ENCODE measurements at regions not wholly inside any gene's neighbourhood (a gene's known extent, or its start where the extent isn't known, plus 50 kb on each side); places are given as distances from the start of the nearest gene placed in this dataset.

- no peak for DNase-seq
Observed at GRCh38 chr12:59839514-59839913, 243.7 kb downstream of the SLC16A7 start.

- no peak for DNase-seq
Observed at GRCh38 chr12:59843260-59843843, 247.5 kb downstream of the SLC16A7 start.

GRCh38 chr12:59844750-59845149, 248.9 kb downstream of the SLC16A7 start:
- no peak for DNase-seq

- DNase-seq, result no peak
Observed at GRCh38 chr12:59845293-59845692, 249.5 kb downstream of the SLC16A7 start.

GRCh38 chr12:59847127-59847526, 251.3 kb downstream of the SLC16A7 start:
- DNase-seq, result no peak

- peak; percentile 60 for DNase-seq
Observed at GRCh38 chr12:59850268-59850667, 254.4 kb downstream of the SLC16A7 start.

- no peak for DNase-seq
Observed at GRCh38 chr12:59858508-59859170, 262.8 kb downstream of the SLC16A7 start.

GRCh38 chr12:59859171-59859510, 263.3 kb downstream of the SLC16A7 start:
- DNase-seq, result no peak

GRCh38 chr12:59861635-59862034, 265.8 kb downstream of the SLC16A7 start:
- no peak for DNase-seq

- no peak for DNase-seq
Observed at GRCh38 chr12:59867055-59867454, 271.2 kb downstream of the SLC16A7 start.

- DNase-seq, result no peak
Observed at GRCh38 chr12:59867689-59868088, 271.9 kb downstream of the SLC16A7 start.

GRCh38 chr12:59871779-59872178, 275.9 kb downstream of the SLC16A7 start:
- DNase-seq, result no peak

GRCh38 chr12:59873136-59873535, 277.3 kb downstream of the SLC16A7 start:
- DNase-seq, result no peak

GRCh38 chr12:59874781-59875180, 279.0 kb downstream of the SLC16A7 start:
- DNase-seq, result no peak

GRCh38 chr12:59886131-59886733, 290.4 kb downstream of the SLC16A7 start:
- DNase-seq, result no peak

- no peak for DNase-seq
Observed at GRCh38 chr12:59887178-59887577, 291.3 kb downstream of the SLC16A7 start.

GRCh38 chr12:59890896-59891579, 295.2 kb downstream of the SLC16A7 start:
- no peak for DNase-seq

- peak; percentile 84 for DNase-seq
Observed at GRCh38 chr12:59895166-59895775, 299.4 kb downstream of the SLC16A7 start.

GRCh38 chr12:59904874-59905521, 309.2 kb downstream of the SLC16A7 start:
- no peak for DNase-seq

- no peak for DNase-seq
Observed at GRCh38 chr12:59911516-59911915, 315.7 kb downstream of the SLC16A7 start.

- no peak for DNase-seq
Observed at GRCh38 chr12:59916988-59917387, 321.2 kb downstream of the SLC16A7 start.

- no peak for DNase-seq
Observed at GRCh38 chr12:59927032-59927431, 331.2 kb downstream of the SLC16A7 start.

GRCh38 chr12:59928416-59928815, 332.6 kb downstream of the SLC16A7 start:
- DNase-seq, result no peak

All from NCI-H2171 treated with DMSO at 0.1 percent for 48 hours (cell line).